ENCODE measurements at regions not wholly inside any gene's neighbourhood (a gene's known extent, or its start where the extent isn't known, plus 50 kb on each side); places are given as distances from the start of the nearest gene placed in this dataset. TPM values are rescaled to one million over a fixed set of nuclear protein-coding genes. Genes with fewer than 3 reads are reported as not detected.

DNA sequence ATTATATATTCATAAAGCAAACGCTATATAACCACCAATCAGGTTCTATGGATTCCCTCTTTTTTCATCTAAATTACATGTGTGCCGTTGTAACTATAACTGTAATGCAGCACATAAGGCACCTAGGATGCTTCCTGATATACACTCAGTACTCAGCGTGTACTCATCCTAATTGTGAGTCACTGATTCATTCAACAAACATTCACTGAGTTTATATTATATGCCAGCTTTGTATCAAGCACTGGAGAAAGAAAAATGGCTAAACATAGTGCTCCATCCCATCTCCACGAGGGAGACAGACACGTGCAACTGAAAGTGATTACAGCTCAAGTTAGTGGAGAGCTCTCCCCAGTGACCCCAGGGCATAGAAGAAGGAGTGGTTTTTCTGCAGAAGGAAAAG is 49.9 kb upstream of the SYN3 start:
- H3K79me2 ChIP-seq (ENCODE audit: control insufficient read depth, insufficient read depth, low read length) = no peaks in the 10 kb centered on the region
- DNase-seq (ENCODE audit: low read depth, low spot score) (no peak), FAIRE-seq (no peak), ATAC-seq (no peak)
- CTCF ChIA-PET = interaction anchor here (0.7 to 1.3 kb wide), 5 partner anchors 10 to 166 kb away, joined by 3 to 4 read pairs (median 3); no protein-coding TSS in a partner anchor
- H4K20me1 ChIP-seq (ENCODE audit: control insufficient read depth, insufficient read depth) = no peaks in the 10 kb centered on the region
- intact Hi-C loops (cut with micrococcal nuclease; ENCODE audit: unreplicated experiment) (no loop called here), in situ Hi-C loops (cut with MboI) (no loop called here)
- no peak overlapping the region for H3K9ac ChIP-seq (ENCODE audit: control insufficient read depth, insufficient read depth, low read length)
- RAD21 ChIA-PET (ENCODE audit: unreplicated experiment) = interaction anchor here (0.6 to 0.8 kb wide), 2 partner anchors 17 to 195 kb away, joined by 3 read pairs; no protein-coding TSS in a partner anchor
- WGBS (ENCODE audit: insufficient coverage, insufficient replicate concordance, low lambda C conversion rate, missing lambda C conversion rate) = 26% methylated on average over 5 of the region's 5 CpGs
- H3K4me2 ChIP-seq (ENCODE audit: control insufficient read depth, insufficient read depth) = no peak overlapping the region
- H3K4me1 ChIP-seq (ENCODE audit: control insufficient read depth, insufficient read depth, low read length) = no peaks in the 10 kb centered on the region
- H3K9me3 ChIP-seq (replicated peaks; ENCODE audit: control insufficient read depth, insufficient read depth, low read length) = no peaks in the 10 kb centered on the region; the same call in 2 of the 3 replicates
- SMC1A ChIA-PET (ENCODE audit: uncharacterized antibody, unreplicated experiment) = interaction anchor here (1.4 kb wide), 1 partner anchor 94 kb away, joined by 3 read pairs; no protein-coding TSS in a partner anchor
- no peak overlapping the region for H2AFZ ChIP-seq (ENCODE audit: control insufficient read depth, low read depth, low read length)
- no peak overlapping the region for H3K27ac ChIP-seq (ENCODE audit: control insufficient read depth, insufficient read depth)
- BruUV-seq (replicated peaks) = no TSS peak
- no peaks in the 10 kb centered on the region for H3K27me3 ChIP-seq (replicated peaks in 1 of 2; ENCODE audit: control insufficient read depth in 2 of 2, insufficient read depth in 2 of 2, low read length in 1 of 2)
- POLR2A ChIA-PET = no interaction called here
- no peaks in the 10 kb centered on the region for H3K36me3 ChIP-seq (ENCODE audit: control insufficient read depth in 2 of 2, insufficient read depth in 2 of 2, low read length in 1 of 2)
- no peak for TF ChIP-seq POLR2AphosphoS2 (IDR thresholded peaks at IDR 0.05; ENCODE audit: low read depth, low read length)
- no peak for TF ChIP-seq GATAD2B (conservative IDR thresholded peaks at IDR 0.05; ENCODE audit: low read depth)
- TF ChIP-seq EP300 (IDR thresholded peaks at IDR 0.05; ENCODE audit: borderline replicate concordance in 1 of 2, control insufficient read depth in 1 of 2, low read depth in 2 of 2, low read length in 2 of 2) = no peak
- TF ChIP-seq YBX1 (IDR thresholded peaks at IDR 0.05) = no peak
- no peak for TF ChIP-seq PAX8 (IDR thresholded peaks at IDR 0.05)
- TF ChIP-seq CEBPB (IDR thresholded peaks at IDR 0.05; ENCODE audit: borderline replicate concordance in 1 of 2, low read depth in 2 of 2, low read length in 2 of 2) = no peak
- TF ChIP-seq EGR1 (IDR thresholded peaks at IDR 0.05; ENCODE audit: borderline replicate concordance in 1 of 2, low read depth in 2 of 2, low read length in 2 of 2) = no peak
- TF ChIP-seq SIX5 (IDR thresholded peaks at IDR 0.05; ENCODE audit: low read depth, low read length, severe bottlenecking) = no peak
- TF ChIP-seq, protein P1, sequence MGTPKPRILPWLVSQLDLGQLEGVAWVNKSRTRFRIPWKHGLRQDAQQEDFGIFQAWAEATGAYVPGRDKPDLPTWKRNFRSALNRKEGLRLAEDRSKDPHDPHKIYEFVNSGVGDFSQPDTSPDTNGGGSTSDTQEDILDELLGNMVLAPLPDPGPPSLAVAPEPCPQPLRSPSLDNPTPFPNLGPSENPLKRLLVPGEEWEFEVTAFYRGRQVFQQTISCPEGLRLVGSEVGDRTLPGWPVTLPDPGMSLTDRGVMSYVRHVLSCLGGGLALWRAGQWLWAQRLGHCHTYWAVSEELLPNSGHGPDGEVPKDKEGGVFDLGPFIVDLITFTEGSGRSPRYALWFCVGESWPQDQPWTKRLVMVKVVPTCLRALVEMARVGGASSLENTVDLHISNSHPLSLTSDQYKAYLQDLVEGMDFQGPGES (IDR thresholded peaks at IDR 0.05) = no peak
- TF ChIP-seq, protein P2, sequence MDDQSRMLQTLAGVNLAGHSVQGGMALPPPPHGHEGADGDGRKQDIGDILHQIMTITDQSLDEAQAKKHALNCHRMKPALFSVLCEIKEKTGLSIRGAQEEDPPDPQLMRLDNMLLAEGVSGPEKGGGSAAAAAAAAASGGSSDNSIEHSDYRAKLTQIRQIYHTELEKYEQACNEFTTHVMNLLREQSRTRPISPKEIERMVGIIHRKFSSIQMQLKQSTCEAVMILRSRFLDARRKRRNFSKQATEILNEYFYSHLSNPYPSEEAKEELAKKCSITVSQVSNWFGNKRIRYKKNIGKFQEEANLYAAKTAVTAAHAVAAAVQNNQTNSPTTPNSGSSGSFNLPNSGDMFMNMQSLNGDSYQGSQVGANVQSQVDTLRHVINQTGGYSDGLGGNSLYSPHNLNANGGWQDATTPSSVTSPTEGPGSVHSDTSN (IDR thresholded peaks at IDR 0.05; ENCODE audit: insufficient replicate concordance, low read depth, low read length) = no peak
- TF ChIP-seq ZNF217 (IDR thresholded peaks at IDR 0.05) = no peak
- TF ChIP-seq SP1 (IDR thresholded peaks at IDR 0.05; ENCODE audit: low read depth, low read length) = no peak
- no peak for TF ChIP-seq NFYA (IDR thresholded peaks at IDR 0.05; ENCODE audit: borderline replicate concordance, low read depth, low read length)
- no peak for TF ChIP-seq CHD1 (IDR thresholded peaks at IDR 0.05; ENCODE audit: low read depth, low read length)
- no peak for TF ChIP-seq SIN3A (IDR thresholded peaks at IDR 0.05; ENCODE audit: low read depth, low read length)
- no peak overlapping the region for H3K4me3 ChIP-seq

Small RNA genes lying in the stretch of these regions (small RNA-seq; reads per million reads assigned to genes)
- not detected for gene Z82198.3
